Stomach (tissue), 4 donors: ENCODE measurements at regions not wholly inside any gene's neighbourhood (a gene's known extent, or its start where the extent isn't known, plus 50 kb on each side); places are given as distances from the start of the nearest gene placed in this dataset.

ENCODE experiments used
- CTCF ChIP-seq, 7 experiments: fragments of 450-650 bp in 4 of 7; fragments of 200-600 bp in 3 of 7; sonication (generic) in 3 of 7; IDR thresholded peaks; one replicate each; pipeline ENCODE4 v1.5.1; 2016 to 2019; ENCODE audit warnings: antibody characterized with exemption in 7 of 7, control low read depth in 2 of 7, mild to moderate bottlenecking in 1 of 7
- POLR2A ChIP-seq, 4 donors: fragments of 450-650 bp; IDR thresholded peaks; one replicate each; pipeline ENCODE4 v1.6.1; 2016; ENCODE audit warnings: antibody characterized with exemption in 4 of 4, control low read depth in 2 of 4, mild to moderate bottlenecking in 1 of 4, moderate library complexity in 1 of 4

- no peak for TF ChIP-seq CTCF (IDR thresholded peaks at IDR 0.05)
- TF ChIP-seq POLR2A (IDR thresholded peaks at IDR 0.05): no peak
Observed at GRCh38 chr5:51518607-51519006, 135.4 kb downstream of the ISL1 start.
